Right lung (tissue), 2 donors: ENCODE measurements at regions not wholly inside any gene's neighbourhood (a gene's known extent, or its start where the extent isn't known, plus 50 kb on each side); places are given as distances from the start of the nearest gene placed in this dataset.

Experiments used
- DNase-seq, 2 donors: peaks; one replicate each; pipeline ENCODE4 v3.0.0-alpha.2; 2013

DNA sequence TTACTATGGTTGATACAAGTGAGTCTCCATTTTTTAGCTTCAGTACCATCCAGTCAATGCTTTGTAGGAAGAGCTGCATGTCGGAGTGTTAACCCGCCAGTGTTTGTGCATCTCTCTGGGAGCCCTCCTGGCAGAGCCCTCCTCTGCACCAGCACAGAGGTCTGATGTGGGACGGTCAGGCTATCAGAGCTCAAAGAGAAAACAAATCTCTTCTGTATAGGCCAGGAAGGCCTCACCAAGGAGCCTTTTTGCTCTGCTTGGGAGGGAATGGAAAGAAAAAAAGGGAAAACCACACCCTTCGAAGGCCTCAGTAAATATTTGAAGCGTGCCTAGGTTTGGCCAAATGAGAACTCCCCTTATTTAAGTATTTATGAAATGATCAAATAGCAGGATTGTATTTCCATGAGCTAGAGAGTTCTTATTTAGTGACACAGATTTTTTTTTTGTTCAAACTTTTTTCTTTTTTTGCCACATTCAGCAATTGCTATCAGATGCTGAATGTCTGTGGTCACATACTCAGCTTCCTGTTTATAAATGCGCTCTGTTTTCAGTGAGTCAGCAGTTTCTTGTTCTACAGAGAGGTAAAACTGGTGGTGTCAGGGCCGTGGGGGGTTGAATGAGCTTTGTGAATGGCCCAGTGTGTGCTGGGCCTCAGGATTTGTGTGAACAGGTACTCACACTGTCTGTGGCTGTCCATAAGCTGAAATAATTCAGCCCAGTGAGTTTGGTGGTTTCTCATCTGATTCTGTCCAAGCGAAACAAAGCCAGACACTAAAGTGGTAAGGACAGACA lies 226.6 kb downstream of the SNX18 start:
- peak; percentile 80 to 82 for DNase-seq

DNA sequence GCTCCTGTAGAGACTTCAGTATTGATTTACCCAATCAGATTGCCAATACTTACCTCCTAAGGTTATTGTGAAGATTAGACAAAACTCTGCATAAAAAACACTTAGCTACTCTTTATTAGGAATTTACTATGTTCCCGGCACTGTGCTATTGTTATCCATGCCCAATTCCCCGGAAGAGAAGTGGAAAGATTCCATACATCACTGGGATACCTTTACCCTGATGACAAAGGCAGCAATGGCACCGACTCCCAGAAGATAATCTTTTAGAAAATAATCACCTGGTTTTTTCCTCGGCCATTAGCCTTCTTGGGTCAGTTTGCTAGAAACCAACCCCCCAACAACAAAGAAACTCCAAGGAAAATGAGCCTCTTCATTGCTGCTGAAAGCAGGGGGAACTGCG lies 226.0 kb downstream of the SNX18 start:
- DNase-seq, result no peak

DNA sequence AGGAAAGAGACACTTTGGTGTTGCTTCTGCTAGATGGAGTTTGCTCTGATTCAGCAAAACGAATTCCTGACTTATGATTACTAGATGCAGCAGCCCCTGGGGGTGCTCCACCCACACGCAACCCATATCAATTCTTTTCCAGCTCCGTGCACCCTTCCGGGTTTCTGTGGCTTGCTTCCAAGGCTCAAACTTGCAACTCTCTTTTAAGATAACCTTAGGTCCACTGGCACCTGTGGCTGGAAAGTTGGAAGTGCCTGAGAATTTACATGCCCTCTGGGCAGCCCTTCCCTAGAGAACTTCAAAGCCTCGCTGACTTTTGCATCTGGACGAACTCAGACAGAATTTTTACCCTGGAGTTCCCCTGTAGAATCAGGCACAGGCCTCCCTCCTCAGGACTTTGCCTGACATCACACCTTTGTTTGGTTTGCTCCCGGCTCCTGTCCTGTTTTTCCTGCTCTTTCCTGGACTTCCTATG lies 224.9 kb downstream of the SNX18 start:
- no peak for DNase-seq

DNA sequence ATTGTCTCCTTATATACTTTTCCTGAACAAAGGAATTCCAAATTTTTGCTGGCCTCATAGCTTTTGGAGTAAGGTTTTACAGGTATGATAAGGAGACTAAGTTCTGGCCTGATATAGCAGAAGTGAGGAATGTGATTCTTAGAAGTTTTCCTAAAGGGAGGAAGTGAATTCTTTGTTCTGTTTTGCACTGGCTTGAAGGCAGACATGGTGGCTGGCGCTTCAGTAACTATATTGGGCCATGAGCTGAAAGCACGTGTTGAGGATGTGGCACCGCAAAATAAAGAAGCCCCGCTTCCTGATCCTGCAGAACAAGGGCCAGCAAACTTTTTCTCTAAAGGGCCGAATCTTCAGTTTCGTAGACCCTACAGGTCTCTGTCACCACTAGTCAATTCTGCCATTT lies 224.2 kb downstream of the SNX18 start:
- no peak for DNase-seq

DNA sequence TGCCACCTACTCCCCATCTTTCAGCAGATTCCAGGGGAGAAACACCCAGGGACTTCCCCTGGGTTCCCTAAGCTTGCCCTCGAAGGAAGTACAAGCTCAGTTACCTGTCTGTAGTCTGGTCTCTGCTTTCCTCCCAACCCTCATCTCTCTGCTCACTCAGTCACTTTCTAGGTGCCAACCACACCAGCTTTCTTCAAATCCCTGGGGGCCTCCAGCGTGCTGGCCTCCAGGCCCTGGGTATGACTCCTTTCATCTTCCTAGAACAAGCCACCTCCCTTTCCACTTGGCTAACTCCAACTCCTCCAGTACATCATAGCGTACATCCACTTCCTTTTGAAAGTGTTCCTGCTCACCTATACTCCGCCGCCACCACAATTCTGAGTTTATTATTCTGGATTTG lies 222.6 kb downstream of the SNX18 start:
- DNase-seq, result no peak

DNA sequence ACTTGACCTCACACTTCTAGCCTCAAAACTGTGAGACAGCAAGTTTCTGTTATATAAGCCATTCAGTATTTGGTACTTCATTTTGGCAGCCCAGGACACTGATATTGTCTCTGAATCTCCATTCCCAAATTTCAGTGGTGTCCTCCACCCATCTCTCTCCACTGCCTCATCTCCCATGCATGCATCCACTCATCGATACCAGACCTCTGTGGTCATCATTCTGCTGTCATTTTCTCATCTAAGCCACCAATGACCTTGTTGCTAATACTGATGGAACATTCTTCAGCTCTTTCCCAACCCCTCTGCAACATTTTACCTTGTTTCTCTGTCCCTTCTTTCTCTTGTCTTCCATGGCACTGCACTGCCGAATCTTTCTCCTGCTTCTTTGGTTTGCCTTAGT lies 221.8 kb downstream of the SNX18 start:
- DNase-seq, result no peak

DNA sequence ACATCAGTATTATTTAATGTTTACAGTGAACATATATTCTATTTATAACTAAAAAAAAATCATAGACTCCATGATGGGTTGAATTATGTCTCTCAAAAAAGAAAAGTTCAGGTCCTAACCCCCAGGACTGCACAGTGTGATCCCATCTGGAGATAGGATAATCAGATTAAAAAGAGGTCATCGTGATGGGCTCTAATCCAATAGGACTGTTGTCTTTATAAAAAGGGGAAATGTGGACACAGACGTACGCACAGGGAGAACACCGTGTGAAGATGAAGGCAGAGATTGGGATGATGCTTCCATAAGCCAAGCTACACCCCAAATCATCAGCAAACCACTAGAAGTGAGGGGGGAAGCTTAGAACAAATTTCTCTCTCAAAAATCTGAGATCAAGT lies 221.4 kb downstream of the SNX18 start:
- no peak for DNase-seq

DNA sequence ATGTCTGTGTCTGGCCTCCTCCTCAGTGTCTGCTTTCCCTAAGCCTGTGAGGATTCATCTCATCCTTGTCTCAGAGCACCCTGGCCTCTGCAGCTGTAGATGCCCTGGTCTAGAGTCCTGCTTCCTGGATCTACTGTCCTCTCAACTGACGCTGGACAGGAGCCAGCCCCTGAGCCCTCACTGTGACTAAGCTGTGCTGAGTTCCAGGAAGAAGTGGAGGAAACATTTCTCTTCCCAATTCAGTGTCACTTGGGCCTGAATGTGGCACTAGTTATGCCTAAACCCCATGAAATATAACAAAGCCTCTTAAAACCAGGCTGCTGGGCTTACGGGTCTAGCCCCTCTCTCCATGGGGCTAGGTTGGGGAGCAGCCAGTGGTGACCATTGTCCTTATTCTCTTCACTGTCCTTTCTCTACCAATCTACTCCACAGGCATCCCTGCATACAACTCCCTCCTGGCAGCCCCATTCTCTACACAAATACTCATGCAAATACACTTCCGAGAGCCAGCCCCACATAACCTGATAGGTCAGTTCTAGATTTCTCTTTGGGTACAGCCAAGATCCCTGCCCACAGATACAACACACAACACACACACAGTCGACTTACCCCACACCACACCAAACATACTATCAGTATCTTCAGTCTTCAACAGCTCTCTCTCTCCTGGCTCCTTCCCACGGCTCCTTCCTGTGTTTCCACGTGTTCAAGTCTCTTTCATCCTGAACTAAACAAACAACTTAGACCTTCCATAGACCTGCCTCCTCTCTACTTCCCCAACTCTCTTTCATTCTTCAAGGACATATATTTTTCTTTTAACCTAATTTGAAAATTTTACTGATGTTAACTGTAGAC lies 220.8 kb downstream of the SNX18 start:
- DNase-seq, result no peak

DNA sequence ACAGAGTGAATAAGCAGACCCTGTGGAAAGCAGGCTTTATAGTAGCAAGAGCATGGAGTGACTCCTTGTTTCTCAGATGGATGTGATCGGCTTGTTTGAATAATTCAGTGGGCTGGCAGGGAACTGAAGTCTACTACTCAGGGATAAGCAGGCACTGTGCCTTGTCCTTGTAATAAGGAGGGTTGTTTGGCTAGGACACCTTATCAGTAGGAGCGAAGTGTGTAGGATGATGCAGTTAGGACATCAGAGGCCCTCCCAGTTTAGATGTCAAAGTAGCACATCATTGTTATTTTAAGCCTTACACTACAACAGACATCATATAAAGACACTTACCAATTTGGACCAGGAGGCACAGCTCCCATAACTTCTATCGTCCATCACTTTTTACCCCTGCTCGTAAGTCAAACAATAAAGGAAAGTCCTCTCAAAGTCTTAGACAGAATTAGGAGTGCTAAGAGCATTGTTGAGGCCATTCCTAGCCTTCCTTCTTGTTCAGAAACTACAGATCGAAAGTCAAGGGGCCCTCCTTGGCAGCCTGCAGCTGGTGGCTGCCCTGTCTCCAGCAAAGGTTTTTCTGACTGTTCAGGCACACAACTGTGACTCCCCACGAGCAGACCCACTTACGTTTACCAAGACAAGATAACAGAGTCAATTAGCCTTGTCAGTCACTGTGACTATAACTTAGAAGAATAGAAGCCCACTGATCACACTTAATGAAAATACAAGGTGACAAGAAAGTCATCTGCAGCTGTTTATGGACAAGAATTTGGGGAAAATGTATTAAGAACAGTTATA lies 218.6 kb downstream of the SNX18 start:
- DNase-seq, result no peak

DNA sequence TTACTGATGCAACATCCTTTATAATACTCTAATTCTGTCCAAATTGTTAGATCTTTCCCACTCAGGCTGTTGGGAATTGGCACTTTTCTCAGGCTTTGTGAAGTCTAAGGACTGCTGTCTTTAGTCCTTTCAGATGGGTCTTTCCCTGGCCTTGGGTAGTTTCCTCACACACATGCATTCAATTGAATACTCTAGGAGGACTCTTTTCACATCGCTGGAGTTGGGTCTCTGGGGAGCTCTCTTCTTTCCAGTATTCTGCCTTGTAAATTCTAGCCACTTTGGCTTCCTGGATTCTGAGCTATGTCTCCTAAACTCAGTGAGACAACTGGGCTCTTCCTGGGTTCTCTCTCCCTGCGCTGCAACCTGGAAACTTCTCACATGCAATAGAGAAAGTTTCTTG lies 215.5 kb downstream of the SNX18 start:
- no peak for DNase-seq

DNA sequence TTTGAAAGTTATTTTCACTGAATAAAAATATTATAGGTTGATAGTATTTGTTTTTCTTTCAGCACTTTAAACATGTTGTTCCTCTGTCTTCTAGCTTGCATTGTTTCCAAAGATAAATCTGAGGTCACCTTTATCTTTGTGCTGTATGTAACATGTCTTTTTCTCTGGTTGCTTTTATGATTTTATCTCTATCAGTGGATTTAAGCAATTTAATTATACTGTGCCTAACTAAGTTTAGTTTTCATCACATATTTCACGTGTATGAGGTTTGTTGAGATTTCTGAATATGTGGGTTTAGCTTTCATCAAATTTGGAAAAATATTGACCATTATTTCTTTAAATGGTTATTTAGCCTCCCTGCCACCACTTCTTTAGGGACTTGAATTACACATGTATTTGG lies 214.5 kb downstream of the SNX18 start:
- DNase-seq, result no peak

DNA sequence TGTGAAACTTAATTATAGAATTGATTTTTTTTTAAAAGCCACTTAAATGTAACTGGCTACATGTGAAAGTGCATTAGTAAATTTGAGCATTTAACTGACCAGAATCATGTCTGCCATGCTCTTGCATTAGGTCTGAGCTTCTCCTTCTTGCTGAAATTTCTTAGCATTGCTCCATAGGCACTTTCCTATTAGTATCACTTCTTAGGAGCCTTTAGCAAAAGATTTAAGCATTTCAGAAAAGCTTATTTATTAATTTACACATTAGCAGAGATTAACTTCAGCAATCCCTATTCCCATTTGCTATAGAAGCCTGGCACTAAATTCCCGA lies 211.0 kb downstream of the SNX18 start:
- DNase-seq, result no peak

DNA sequence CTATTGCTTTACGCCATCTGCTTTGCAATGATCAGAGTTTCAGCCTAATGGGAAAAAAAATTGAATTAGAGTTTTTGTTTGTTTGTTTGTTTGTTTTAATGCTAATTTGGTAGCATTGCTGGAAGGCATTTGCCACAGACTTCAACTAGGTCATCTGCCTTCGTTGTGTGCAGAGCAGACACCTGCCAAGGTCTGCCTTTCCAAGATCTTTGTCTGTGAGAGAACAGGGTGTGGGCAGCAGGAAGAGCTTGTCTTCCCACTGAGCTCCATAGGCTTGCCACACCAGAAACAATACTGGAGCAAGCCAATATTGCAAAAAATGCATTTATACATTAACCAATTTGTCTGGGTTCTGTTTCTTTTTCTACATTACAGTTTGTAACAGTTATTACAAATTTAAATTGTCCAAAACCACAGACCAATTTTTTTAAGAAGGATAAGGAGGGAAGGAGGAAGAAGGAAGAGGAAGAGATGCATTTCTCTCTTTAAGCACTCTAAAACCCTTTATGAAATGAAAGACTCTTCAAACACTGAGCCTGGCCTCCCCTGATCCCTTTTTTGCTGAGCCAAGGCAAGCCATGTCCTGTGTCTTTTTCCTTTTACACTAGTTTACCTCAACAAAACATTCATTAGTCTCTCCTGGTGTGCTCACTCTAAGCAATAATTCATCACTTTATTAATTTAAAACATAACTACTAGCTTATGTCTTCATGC lies 210.5 kb downstream of the SNX18 start:
- no peak for DNase-seq

DNA sequence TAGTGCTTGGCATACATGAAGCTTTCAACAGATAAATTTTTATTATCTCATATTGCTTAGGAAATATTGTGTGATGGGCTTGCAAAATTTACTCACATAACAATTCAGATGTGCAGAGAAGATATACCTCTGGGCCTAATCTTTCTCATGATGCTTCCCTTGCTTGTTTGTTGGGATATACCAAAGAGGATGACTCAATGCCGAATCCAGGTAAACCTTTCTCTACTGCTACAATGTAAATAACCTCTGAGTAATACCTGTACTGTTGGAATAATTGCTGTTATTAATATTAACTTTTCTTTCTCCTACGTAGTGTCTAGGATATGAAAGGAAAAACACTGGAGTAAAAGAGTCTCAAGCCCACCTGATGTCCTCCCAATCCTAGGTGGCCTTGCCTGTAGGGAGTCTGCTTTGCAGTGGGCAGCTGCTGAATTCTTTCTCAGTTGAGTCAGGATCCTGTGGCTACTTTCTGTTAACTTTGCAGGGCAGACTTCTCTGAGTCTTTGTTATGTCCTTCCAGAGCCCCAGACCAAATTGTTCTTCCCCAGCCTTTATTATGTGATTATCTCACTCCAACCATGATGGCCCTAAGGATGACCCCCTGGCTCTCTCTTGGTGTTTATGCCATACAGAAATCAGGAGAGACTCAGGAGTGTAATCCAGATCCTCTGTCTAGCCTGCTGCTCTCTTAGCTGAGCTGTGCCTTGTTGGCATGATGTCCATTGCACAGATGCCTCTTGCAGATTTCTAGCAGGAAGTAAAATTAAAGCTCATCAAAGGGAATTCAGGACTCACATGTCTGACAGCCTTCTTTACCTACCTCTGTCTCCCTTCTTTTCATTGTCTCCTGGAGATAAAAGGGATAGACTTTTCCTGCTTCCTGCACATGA lies 208.1 kb downstream of the SNX18 start:
- DNase-seq, result no peak

DNA sequence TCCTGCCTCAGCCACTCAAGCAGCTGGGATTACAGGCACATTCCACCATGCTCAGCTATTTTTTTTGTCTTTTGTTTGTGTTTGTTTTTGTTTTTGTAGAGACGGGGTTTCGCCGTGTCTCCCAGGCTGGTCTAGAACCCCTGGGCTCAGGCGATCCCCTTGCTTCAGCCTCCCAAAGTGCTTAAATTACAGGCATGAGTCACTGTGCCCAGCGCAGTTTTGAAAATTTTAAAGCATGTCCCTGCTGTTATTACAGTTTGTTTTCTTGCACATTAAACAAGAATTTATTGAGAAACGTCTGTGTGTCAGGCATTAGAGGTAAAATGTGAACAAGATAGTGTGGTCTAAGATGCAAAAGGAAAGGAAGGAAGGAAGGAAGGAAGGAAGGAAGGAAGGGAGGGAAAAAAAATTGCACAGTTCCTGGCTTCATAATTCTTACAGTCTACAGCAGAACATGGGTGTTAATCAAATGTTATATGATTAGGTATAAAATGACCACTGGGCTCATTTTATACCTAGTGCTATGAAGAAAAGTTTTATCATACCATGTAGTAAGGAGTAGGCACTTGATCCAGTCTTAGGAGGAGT lies 205.4 kb downstream of the SNX18 start:
- no peak for DNase-seq

DNA sequence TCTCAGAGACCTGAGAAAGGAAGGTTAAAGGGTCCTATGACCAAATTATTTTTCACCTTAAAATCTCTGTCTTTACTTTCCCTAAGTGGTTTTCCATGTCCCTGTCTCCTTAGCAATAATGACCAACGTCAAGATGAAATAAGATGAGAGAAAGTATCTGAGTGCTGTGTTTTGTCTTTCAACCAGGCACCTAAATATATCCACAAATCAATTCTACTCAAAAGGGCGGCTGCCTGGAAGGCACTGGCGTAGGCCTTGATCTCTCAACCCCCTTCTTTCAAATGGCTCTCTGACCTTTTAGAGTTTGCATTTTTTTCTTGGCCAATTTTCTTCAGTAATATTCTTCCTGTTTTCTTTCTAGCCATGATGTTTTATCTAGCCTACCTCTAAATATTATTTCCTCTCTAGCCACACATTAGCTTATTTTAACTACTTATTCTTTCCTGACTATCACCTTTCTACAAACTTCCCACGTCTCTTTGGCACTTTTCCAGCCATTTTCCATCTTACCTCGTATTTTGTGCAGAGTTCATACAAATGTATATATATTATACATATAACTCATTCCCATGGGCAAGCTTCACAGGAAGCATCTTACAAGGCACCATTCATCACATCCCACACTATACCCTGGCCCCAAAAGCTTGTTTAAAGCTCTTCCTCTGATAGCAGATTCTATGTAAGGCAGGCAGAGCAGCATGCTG lies 204.5 kb downstream of the SNX18 start:
- DNase-seq, result no peak

DNA sequence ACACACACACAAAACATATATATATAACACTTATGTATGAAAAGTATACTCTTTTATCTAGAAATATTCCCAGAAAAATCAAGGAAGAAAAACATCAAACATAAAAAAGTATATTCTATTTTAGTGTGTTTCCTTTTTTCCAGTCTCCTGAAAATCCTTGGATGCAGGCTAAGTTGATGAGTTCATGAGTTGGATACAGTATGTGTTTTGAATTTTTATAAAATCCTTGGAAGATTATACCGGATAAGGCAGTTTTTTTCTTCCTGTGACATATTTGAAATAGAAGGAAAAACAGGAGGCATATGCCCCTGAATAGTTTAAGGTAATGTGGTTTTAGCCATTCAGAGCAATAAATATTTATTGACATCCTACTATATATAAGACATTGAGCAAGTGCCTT lies 203.6 kb downstream of the SNX18 start:
- DNase-seq, result no peak

DNA sequence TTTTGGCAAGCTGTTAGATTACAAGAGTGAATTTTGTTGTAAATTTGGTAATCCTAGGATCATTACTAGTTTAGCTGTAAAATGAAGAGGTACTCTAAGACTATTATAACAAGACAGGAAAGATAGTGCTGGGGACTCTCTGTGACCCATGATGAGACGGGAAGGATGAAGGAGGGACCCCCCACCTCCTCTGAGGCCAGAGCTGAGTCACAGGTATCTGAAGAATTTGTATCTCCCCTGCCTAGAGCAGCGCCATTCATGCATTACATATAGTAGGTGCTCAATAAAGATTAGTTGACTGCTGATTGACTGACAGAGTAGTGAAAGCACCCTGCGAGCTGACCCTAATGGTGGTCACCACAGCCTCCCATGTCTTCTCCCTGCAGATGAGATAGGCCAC lies 202.8 kb downstream of the SNX18 start:
- no peak for DNase-seq

DNA sequence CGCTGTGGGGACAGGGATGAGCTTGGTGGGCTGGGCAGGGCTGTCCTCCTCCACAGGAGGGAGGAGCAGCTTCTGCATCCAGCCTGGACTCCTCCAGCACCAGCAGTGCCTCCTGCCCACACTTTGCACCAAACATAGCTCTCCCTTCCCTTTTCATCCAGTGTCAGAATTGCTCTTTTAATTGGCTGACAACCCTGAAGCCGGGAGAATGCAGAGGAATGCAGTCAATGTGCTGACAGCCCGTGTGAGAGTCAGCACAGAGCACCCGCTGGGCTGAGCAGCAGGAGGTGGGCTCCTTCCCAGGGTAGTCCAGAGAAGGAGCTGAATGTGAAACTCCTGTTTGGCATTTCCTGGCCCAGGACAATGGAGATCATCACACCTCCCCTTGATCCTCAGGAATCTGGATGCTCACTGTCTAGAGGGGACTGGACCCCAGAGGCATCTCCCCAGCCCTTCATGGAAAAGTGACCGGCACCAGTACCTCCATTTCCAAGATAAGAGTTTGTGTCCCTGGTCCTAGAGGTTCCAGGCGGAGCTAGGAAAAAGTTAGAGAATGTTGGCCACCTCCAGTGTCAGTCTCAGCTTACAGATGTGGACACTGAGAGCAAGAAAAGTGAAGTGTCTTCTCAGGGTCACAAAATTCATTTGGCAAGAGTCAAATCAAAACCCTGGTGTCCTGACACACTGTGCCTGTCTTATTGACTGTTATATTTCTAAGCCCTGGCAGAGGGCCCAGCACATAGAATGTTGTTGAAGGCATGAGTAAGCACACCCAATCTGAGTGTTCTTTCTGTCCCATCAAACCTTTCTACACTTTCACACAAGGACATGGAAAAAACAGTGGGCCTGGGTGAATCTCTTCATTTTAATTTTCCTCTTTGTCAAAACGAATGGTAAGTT lies 202.1 kb downstream of the SNX18 start:
- no peak for DNase-seq
